GM21723 (cell line): ENCODE measurements at regions not wholly inside any gene's neighbourhood (a gene's known extent, or its start where the extent isn't known, plus 50 kb on each side); places are given as distances from the start of the nearest gene placed in this dataset.
"Not testable (repeated sequence)": the region's sequence is repeated elsewhere in the genome, so short reads cannot be mapped to it uniquely, and the experiment has no call there.

Experiments used
- ATAC-seq: cut with Tn5 transposase; IDR thresholded peaks from one replicate; pipeline ENCODE4 v1.9.1; 2021; ENCODE audit warnings: mild to moderate bottlenecking, moderate library complexity; ENCODE audit not compliant: unreplicated experiment

- not testable (repeated sequence) for ATAC-seq
Observed at GRCh38 chr20:5660756-5661155, 50.0 kb upstream of the GPCPD1 start.
